Esophagus (tissue), 2 donors: ENCODE measurements at regions not wholly inside any gene's neighbourhood (a gene's known extent, or its start where the extent isn't known, plus 50 kb on each side); places are given as distances from the start of the nearest gene placed in this dataset.
"Not testable (repeated sequence)": the region's sequence is repeated elsewhere in the genome, so short reads cannot be mapped to it uniquely, and the experiment has no call there.

Source experiments
- H3K27ac ChIP-seq, 2 donors: one replicate each; pipeline ENCODE4 v1.5.1; 2013; ENCODE audit warnings: low read depth in 2 of 2, mild to moderate bottlenecking in 2 of 2, inconsistent platforms in 1 of 2, low read length in 1 of 2, moderate library complexity in 1 of 2
- H3K27me3 ChIP-seq, 2 donors: one replicate each; pipeline ENCODE4 v1.6.1; 2013; ENCODE audit warnings: low read length in 2 of 2, control low read depth in 1 of 2, mild to moderate bottlenecking in 1 of 2; ENCODE audit not compliant: insufficient read depth in 2 of 2, control insufficient read depth in 1 of 2
- H3K36me3 ChIP-seq, 2 donors: one replicate each; pipeline ENCODE4 v1.6.1; 2013; ENCODE audit warnings: low read length in 1 of 2; ENCODE audit not compliant: control insufficient read depth in 2 of 2, insufficient read depth in 2 of 2
- H3K4me1 ChIP-seq, 2 donors: one replicate each; pipeline ENCODE4 v1.6.1; 2013; ENCODE audit warnings: low read length in 1 of 2; ENCODE audit not compliant: control insufficient read depth in 2 of 2, insufficient read depth in 2 of 2
- H3K4me3 ChIP-seq, 2 donors: one replicate each; pipeline ENCODE4 v1.5.1; 2013; ENCODE audit warnings: low read length in 2 of 2, mild to moderate bottlenecking in 2 of 2, low read depth in 1 of 2, moderate library complexity in 1 of 2
- H3K9me3 ChIP-seq, 2 donors: one replicate each; pipeline ENCODE4 v1.6.1; 2013; ENCODE audit warnings: mild to moderate bottlenecking in 2 of 2, low read depth in 1 of 2, low read length in 1 of 2, moderate library complexity in 1 of 2; ENCODE audit not compliant: control insufficient read depth in 2 of 2, insufficient read depth in 1 of 2
- WGBS, 2 donors: extraction: QIAGEN DNeasy Blood & Tissue Kit; methylation state at CpG; one replicate each; pipeline ENCODE4 v1.1.7; 2013; 5-methylcytosine and 5-hydroxymethylcytosine counted together
- donor health status: healthy with polysubstance abuse.
- donor health status: Bipolar disorder and iron deficiency.

DNA sequence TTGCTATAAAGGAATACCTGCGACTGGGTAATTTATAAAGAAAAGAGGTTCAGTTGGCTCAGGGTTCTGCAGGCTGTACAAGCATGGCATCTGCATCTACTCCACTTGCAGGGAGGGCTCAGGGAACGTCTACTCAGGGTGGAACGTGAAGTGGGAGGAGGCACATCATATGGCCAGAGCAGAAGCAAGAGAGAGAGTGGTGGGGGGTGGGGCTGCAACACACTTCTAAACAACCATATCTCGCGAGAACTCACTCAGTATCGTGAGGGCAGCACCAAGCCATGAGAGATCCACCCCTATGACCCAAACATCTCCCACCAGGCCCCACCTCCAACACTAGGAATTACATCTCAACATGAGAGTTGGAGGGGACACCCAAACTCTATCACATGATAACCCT, 109.8 kb upstream of the SCAF8 start:
- H3K4me1 ChIP-seq = peaks cover 0 to 4% of the 10 kb centered on the region in 2 donors
- H3K36me3 ChIP-seq = no peaks in the 10 kb centered on the region
- H3K4me3 ChIP-seq = no peak overlapping the region
- no peak overlapping the region for H3K27ac ChIP-seq
- H3K27me3 ChIP-seq = no peaks in the 10 kb centered on the region
- WGBS, 2 donors = 73 to 88% methylated on average over 6 of the region's 6 CpGs
- H3K9me3 ChIP-seq = no peaks in the 10 kb centered on the region

DNA sequence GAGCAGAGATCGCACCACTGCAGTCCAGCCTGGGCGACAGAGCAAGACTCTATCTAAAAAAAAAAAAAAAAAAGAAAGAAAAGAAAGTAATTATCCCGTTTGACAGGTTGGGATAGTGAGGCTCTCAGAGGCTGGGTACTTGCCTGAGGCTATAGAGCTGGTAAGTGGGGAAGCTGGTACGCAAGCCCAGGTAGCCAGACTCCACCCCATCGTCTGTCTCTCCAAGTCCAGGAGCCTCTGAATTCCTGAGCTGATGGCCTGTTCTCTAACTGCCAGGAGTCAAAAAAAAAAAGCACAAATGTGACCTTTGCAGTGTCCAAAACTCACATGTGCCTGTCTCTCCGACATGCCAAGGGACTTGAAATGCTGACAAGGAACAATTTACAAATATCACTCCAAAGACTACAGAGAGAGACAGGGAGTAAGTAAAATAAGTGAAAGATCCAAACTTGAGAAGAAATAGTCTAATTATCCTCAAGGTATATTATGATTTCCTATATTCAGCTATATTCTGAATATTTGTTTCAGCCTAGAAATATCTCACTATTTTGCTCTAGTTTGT, 109.1 kb upstream of the SCAF8 start:
- peaks cover 0 to 4% of the 10 kb centered on the region in 2 donors for H3K4me1 ChIP-seq
- no peaks in the 10 kb centered on the region for H3K9me3 ChIP-seq
- H3K36me3 ChIP-seq = no peaks in the 10 kb centered on the region
- no peak overlapping the region for H3K4me3 ChIP-seq
- H3K27ac ChIP-seq = no peak overlapping the region
- WGBS, 2 donors = 66 to 70% methylated on average over 6 of the region's 6 CpGs
- no peaks in the 10 kb centered on the region for H3K27me3 ChIP-seq

DNA sequence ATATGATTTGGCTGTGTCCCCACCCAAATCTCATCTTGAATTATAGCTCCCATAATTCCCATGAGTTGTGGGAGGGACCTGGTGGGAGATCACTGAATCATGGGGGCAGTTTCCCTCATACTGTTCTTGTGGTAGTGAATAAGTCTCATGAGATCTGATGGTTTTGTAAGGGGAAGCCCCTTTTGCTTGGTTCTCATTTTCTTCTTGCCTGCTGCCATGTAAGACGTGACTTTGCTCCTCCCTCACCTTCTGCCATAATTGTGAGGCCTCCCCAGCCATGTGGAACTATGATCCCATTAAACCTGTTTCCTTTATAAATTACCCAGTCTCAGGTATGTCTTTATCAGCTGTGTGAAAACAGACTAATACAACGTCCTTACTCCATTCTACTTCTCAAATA, 108.5 kb upstream of the SCAF8 start:
- WGBS, 2 donors = 64 to 82% methylated on average over 2 of the region's 2 CpGs
- not testable (repeated sequence) for H3K27ac ChIP-seq

DNA sequence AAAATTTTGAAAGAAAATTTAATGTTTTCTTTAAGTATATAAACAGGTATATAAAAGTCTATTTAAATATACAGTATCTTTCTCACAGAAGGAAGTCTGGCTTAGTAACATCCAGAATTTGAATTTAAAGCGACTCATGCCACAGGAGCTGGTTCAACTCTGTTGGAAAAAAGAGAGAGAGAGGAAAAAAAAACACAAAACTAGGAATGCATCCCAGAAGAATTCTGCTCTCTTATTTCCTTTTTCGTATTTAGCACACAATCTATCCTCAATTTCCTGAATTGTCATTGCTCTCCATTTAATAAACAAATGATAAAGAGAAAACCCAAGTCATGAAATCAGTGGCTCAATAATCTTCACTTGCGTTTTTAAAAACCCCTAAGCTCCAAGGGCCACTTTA, 107.5 kb upstream of the SCAF8 start:
- no peak overlapping the region for H3K27ac ChIP-seq
- no peaks in the 10 kb centered on the region for H3K27me3 ChIP-seq
- WGBS, 2 donors = 66 to 68% methylated on average over 3 of the region's 3 CpGs

More for the DNA sequence above, 108.5 kb upstream of the SCAF8 start:
- not testable (repeated sequence) for H3K9me3 ChIP-seq, H3K4me1 ChIP-seq, H3K27me3 ChIP-seq, H3K4me3 ChIP-seq, H3K36me3 ChIP-seq

DNA sequence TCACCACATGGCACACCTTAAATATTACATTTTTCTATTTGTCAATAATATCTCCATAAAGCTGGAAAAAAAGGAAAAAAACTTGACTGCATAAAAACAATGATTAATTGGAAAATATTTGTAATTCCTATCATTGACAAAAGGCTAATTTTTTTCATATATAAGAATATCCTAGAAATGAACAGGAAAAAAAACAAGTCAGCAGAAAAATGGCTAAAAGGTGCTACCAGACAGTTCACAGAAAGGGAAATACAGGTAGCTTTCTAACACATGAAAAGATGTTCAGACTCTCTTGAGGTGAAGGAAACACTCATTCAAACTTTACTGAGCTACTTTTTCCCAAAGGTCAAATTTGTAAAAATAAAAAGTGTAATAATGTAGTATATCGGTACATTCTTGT, 104.1 kb upstream of the SCAF8 start:
- Histone ChIP-seq H3K9me3 (no peaks in the 10 kb centered on the region), H3K36me3 (no peaks in the 10 kb centered on the region), H3K27me3 (no peaks in the 10 kb centered on the region), H3K27ac (no peak overlapping the region), H3K4me3 (no peak overlapping the region), H3K4me1 (no peaks in the 10 kb centered on the region)
- WGBS, 2 donors = 92 to 94% methylated on average over 1 of the region's 1 CpG

More for the DNA sequence above, 107.5 kb upstream of the SCAF8 start:
- no peak overlapping the region for H3K4me3 ChIP-seq
- no peaks in the 10 kb centered on the region for H3K9me3 ChIP-seq
- H3K4me1 ChIP-seq = peaks cover 0 to 4% of the 10 kb centered on the region in 2 donors
- no peaks in the 10 kb centered on the region for H3K36me3 ChIP-seq

DNA sequence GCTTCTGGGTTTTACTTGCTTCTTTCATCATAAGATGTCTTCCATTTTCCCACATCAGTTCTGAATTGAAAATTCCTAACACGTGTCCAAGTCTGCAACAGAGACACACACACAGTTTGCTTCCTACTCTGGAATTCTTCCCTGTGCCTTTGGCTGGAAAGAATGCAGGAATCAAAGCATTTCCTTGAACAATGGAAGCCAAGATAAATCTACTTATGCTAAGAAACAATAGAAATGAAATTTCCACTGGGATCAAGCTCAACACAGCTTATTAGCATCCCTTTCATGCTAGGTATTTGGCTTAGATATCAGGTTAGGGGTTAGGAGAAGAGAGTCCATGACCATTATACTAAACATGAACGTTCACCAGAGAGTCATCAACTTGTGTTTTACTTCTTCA, 101.1 kb upstream of the SCAF8 start:
- Histone ChIP-seq H3K9me3 (no peaks in the 10 kb centered on the region), H3K4me3 (no peak overlapping the region), H3K27ac (no peak overlapping the region), H3K27me3 (no peaks in the 10 kb centered on the region), H3K4me1 (no peaks in the 10 kb centered on the region), H3K36me3 (no peaks in the 10 kb centered on the region)
- 21 to 36% methylated on average over 2 of the region's 2 CpGs for WGBS, 2 donors

DNA sequence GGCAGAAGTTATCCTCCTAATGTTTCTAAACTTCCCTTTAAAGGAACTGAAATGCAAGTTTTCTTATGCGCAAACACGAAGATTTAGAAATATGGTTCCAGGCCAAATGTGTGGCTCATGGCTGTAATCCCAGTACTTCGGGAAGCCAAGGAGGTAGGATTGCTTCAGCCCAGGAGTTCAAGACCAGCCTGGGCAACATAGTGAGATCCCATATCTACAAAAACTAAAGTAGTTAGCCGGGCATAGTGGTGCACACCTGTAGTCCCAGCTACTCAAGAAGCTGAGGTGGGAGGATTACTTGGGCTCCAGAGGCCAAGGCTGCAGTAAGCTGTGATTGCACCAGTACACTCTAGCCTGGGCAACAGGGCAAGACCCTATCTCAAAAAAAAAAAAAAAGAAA, 95.8 kb upstream of the SCAF8 start:
- H3K4me3 ChIP-seq = no peak overlapping the region
- H3K9me3 ChIP-seq = no peaks in the 10 kb centered on the region
- H3K36me3 ChIP-seq = no peaks in the 10 kb centered on the region
- no peak overlapping the region for H3K27ac ChIP-seq
- H3K27me3 ChIP-seq = no peaks in the 10 kb centered on the region
- WGBS, 2 donors = 82 to 87% methylated on average over 4 of the region's 4 CpGs
- no peaks in the 10 kb centered on the region for H3K4me1 ChIP-seq

DNA sequence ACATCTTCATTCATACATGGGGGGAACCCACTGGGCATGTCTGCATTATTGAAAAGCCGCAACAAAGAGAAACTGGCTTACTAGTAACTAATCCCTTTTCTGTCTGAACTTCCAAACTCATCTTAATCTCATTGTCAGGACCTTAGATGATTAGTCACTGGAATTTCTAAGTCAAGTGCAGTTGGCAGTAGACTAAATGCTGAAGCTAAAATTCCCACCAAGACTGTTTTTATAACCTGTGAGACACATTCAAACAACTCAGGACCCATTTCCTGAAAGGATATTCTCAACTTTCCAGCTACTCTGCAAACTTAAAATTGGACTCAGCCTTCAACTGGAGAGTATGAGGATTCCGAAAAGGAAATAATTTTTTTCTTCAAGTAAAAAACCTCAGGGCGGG, 94.8 kb upstream of the SCAF8 start:
- H3K36me3 ChIP-seq = no peaks in the 10 kb centered on the region
- H3K4me1 ChIP-seq = no peaks in the 10 kb centered on the region
- H3K9me3 ChIP-seq = no peaks in the 10 kb centered on the region
- WGBS, 2 donors = 45 to 59% methylated on average over 3 of the region's 3 CpGs
- H3K4me3 ChIP-seq = no peak overlapping the region
- H3K27ac ChIP-seq = no peak overlapping the region
- H3K27me3 ChIP-seq = no peaks in the 10 kb centered on the region

DNA sequence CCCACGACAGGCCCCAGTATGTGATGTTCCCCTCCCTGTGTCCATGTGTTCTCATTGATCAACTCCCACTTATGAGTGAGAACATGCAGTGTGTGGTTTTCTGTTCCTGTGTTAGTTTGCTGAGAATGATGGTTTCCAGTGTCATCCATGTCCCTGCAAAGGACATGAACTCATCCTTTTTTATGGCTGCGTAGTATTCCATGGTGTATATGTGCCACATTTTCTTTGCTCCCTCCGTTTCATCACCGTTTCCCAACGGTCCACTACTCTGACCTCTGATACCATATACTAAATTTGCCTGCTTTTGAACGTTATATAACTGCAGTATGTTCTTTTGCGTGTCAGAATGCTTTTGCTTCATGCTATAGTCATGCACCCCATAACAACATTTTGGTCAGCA, 94.0 kb upstream of the SCAF8 start:
- not testable (repeated sequence) for H3K4me3 ChIP-seq, H3K27me3 ChIP-seq, H3K36me3 ChIP-seq, H3K9me3 ChIP-seq, H3K4me1 ChIP-seq, H3K27ac ChIP-seq
- 90 to 93% methylated on average over 7 of the region's 7 CpGs for WGBS, 2 donors

DNA sequence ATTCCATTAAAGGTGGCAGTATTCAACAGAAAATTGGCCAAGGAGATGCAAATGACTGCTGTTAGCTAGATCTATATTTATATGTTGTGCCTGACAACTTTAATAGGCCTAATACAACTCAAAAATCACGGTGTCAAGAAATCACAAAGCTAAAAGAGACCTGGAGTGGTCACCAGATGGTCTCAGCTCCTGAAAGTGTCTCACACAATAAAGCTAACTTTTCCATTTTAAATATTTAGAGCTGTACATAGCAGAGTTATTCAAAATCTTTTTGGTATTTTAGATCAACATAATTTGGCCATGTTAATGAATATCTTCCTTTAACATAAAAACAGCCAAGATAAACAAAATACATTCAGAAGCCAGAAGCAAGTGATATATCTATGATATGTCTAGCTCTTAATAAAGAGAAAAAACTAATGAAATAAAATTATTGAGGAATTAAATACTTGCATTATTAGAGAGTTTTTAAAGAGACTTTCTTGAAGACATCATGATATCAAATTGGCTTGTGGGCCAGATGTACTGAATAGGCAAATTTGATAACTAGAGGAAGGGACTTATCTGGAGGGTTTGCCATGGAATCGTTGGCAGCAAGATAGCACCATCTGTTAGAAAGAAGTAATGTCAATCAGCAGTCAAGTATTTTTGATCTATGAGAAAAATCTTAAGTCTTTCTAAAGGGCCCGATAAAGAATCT, 84.9 kb upstream of the SCAF8 start:
- no peak overlapping the region for H3K27ac ChIP-seq
- H3K4me1 ChIP-seq = no peaks in the 10 kb centered on the region
- WGBS, 2 donors = 58 to 79% methylated on average over 3 of the region's 3 CpGs
- no peak overlapping the region for H3K4me3 ChIP-seq
- H3K27me3 ChIP-seq = no peaks in the 10 kb centered on the region
- no peaks in the 10 kb centered on the region for H3K36me3 ChIP-seq
- H3K9me3 ChIP-seq = no peaks in the 10 kb centered on the region
